HEK293 (cell line): ENCODE measurements at regions not wholly inside any gene's neighbourhood (a gene's known extent, or its start where the extent isn't known, plus 50 kb on each side); places are given as distances from the start of the nearest gene placed in this dataset.

Experiments
- CTCF ChIA-PET: fragments of 350-600 bp; formaldehyde crosslinking; extraction: SDS; loops from one replicate; lab custom pipeline; 2021; ENCODE audit warnings: antibody characterized with exemption; lab: Yijun Ruan, JAX
- POLR2A ChIA-PET: fragments of 300-600 bp; formaldehyde crosslinking; extraction: SDS; loops from one replicate; lab custom pipeline; 2020; ENCODE audit warnings: antibody characterized with exemption, inconsistent platforms; lab: Yijun Ruan, JAX
- H3K27ac ChIP-seq: fragments of 200-500 bp; sonication (Bioruptor generic); 2 replicates; pipeline ENCODE4 v1.5.1; 2014; ENCODE audit warnings: low read depth, low read length, control low read depth, inconsistent platforms; ENCODE audit errors: extremely low read depth
- H3K36me3 ChIP-seq, 2 experiments: fragments of 200-500 bp in 1 of 2; sonication (Bioruptor generic) in 1 of 2; 1 replicate in 1 of 2; 2 replicates in 1 of 2; pipeline ENCODE4 v1.5.1; 2014 to 2017; ENCODE audit warnings: inconsistent platforms in 2 of 2, low read length in 2 of 2; ENCODE audit not compliant: control insufficient read depth in 2 of 2, insufficient read depth in 1 of 2
- H3K4me1 ChIP-seq: fragments of 200-500 bp; sonication (Bioruptor generic); 2 replicates; pipeline ENCODE4 v1.5.1; 2014; ENCODE audit warnings: mild to moderate bottlenecking, low read length, inconsistent platforms; ENCODE audit not compliant: control insufficient read depth, insufficient read depth
- H3K4me3 ChIP-seq: 2 replicates; pipeline ENCODE4 v1.5.1; 2011; ENCODE audit warnings: low read depth, mild to moderate bottlenecking, control low read depth, low read length, moderate library complexity
- H3K9me3 ChIP-seq: fragments of 200-500 bp; sonication (Bioruptor generic); 2 replicates; pipeline ENCODE4 v1.5.1; 2014; ENCODE audit warnings: low read depth, low read length, inconsistent platforms; ENCODE audit not compliant: control insufficient read depth, insufficient read depth
- IKZF3 ChIP-seq: fragments of 450-650 bp; IDR thresholded peaks from 2 replicates; pipeline ENCODE4 v1.5.0; 2018; ENCODE audit warnings: missing biosample characterization, mild to moderate bottlenecking, missing genetic modification characterization, moderate library complexity
- KLF9 ChIP-seq: fragments of 450-650 bp; formaldehyde crosslinking; IDR thresholded peaks from 2 replicates; pipeline ENCODE4 v1.5.1; 2016; ENCODE audit warnings: missing biosample characterization, missing genetic modification characterization, low read depth
- OSR2 ChIP-seq: fragments of 450-650 bp; formaldehyde crosslinking; IDR thresholded peaks from 2 replicates; pipeline ENCODE4 v1.5.1; 2016; ENCODE audit warnings: missing biosample characterization, missing genetic modification characterization
- SETDB1 ChIP-seq: IDR thresholded peaks from one replicate; pipeline ENCODE4 v1.6.1; 2017; ENCODE audit warnings: mild to moderate bottlenecking, low read length, moderate library complexity, mixed read lengths; ENCODE audit not compliant: insufficient read length
- TCF7L2 ChIP-seq: IDR thresholded peaks from 2 replicates; pipeline ENCODE4 v1.6.1; 2011; ENCODE audit warnings: low read depth, mild to moderate bottlenecking, inconsistent platforms, low read length, moderate library complexity, borderline replicate concordance
- TRIM28 ChIP-seq: IDR thresholded peaks from 2 replicates; pipeline ENCODE4 v1.6.1; 2011; ENCODE audit warnings: low read length, control low read depth, borderline replicate concordance
- ZBTB1 ChIP-seq: fragments of 450-650 bp; formaldehyde crosslinking; IDR thresholded peaks from 2 replicates; pipeline ENCODE4 v1.5.1; 2016; ENCODE audit warnings: missing biosample characterization, missing genetic modification characterization
- ZIC2 ChIP-seq: fragments of 450-650 bp; formaldehyde crosslinking; IDR thresholded peaks from 2 replicates; pipeline ENCODE4 v1.5.1; 2016; ENCODE audit warnings: missing biosample characterization, missing genetic modification characterization
- ZNF114 ChIP-seq: fragments of 450-650 bp; formaldehyde crosslinking; IDR thresholded peaks from 2 replicates; pipeline ENCODE4 v1.5.0; 2017; ENCODE audit warnings: missing biosample characterization, missing genetic modification characterization
- ZNF138 ChIP-seq: fragments of 450-650 bp; formaldehyde crosslinking; IDR thresholded peaks from 2 replicates; pipeline ENCODE4 v1.5.1; 2016; ENCODE audit warnings: missing biosample characterization, missing genetic modification characterization, borderline replicate concordance
- ZNF146 ChIP-seq: fragments of 450-650 bp; formaldehyde crosslinking; IDR thresholded peaks from 2 replicates; pipeline ENCODE4 v1.5.1; 2016; ENCODE audit warnings: missing biosample characterization, missing genetic modification characterization
- ZNF157 ChIP-seq: fragments of 450-650 bp; formaldehyde crosslinking; IDR thresholded peaks from 2 replicates; pipeline ENCODE4 v1.5.1; 2016; ENCODE audit warnings: missing biosample characterization, missing genetic modification characterization
- ZNF2 ChIP-seq: fragments of 450-650 bp; formaldehyde crosslinking; IDR thresholded peaks from 2 replicates; pipeline ENCODE4 v1.5.1; 2016; ENCODE audit warnings: missing biosample characterization, missing genetic modification characterization
- ZNF202 ChIP-seq: fragments of 450-650 bp; formaldehyde crosslinking; IDR thresholded peaks from 2 replicates; pipeline ENCODE4 v1.5.1; 2016; ENCODE audit warnings: missing biosample characterization, missing genetic modification characterization, borderline replicate concordance
- ZNF223 ChIP-seq: fragments of 450-650 bp; formaldehyde crosslinking; IDR thresholded peaks from 2 replicates; pipeline ENCODE4 v1.5.1; 2016; ENCODE audit warnings: missing biosample characterization, missing genetic modification characterization
- ZNF302 ChIP-seq: fragments of 450-650 bp; formaldehyde crosslinking; IDR thresholded peaks from 2 replicates; pipeline ENCODE4 v1.5.1; 2016; ENCODE audit warnings: missing biosample characterization, missing genetic modification characterization, low read depth
- ZNF391 ChIP-seq: fragments of 450-650 bp; formaldehyde crosslinking; IDR thresholded peaks from 2 replicates; pipeline ENCODE4 v1.5.1; 2016; ENCODE audit warnings: low read depth, missing biosample characterization, missing genetic modification characterization, borderline replicate concordance
- ZNF473 ChIP-seq: fragments of 450-650 bp; formaldehyde crosslinking; IDR thresholded peaks from 2 replicates; pipeline ENCODE4 v1.5.1; 2017; ENCODE audit warnings: missing biosample characterization, missing genetic modification characterization
- ZNF521 ChIP-seq: fragments of 450-650 bp; formaldehyde crosslinking; IDR thresholded peaks from 2 replicates; pipeline ENCODE4 v1.5.1; 2017; ENCODE audit warnings: missing biosample characterization, mild to moderate bottlenecking, missing genetic modification characterization
- ZNF701 ChIP-seq: fragments of 450-650 bp; formaldehyde crosslinking; IDR thresholded peaks from 2 replicates; pipeline ENCODE4 v1.5.1; 2016; ENCODE audit warnings: missing biosample characterization, missing genetic modification characterization
- ZNF776 ChIP-seq: fragments of 450-650 bp; formaldehyde crosslinking; IDR thresholded peaks from 2 replicates; pipeline ENCODE4 v1.5.0; 2017; ENCODE audit warnings: missing biosample characterization, missing genetic modification characterization, borderline replicate concordance
- ZNF792 ChIP-seq: fragments of 450-650 bp; formaldehyde crosslinking; IDR thresholded peaks from 2 replicates; pipeline ENCODE4 v1.5.1; 2016; ENCODE audit warnings: missing biosample characterization, missing genetic modification characterization
- ZSCAN16 ChIP-seq: fragments of 450-650 bp; formaldehyde crosslinking; IDR thresholded peaks from 2 replicates; pipeline ENCODE4 v1.5.1; 2016; ENCODE audit warnings: missing biosample characterization, missing genetic modification characterization
- TF ChIP-seq, protein P1 (sequence below): fragments of 450-650 bp; formaldehyde crosslinking; IDR thresholded peaks from 2 replicates; pipeline ENCODE4 v1.5.1; 2016; ENCODE audit warnings: missing biosample characterization, missing genetic modification characterization
- TF ChIP-seq, protein P2 (sequence below): fragments of 450-650 bp; IDR thresholded peaks from 2 replicates; pipeline ENCODE4 v1.5.1; 2018; ENCODE audit warnings: missing biosample characterization, missing genetic modification characterization

DNA sequence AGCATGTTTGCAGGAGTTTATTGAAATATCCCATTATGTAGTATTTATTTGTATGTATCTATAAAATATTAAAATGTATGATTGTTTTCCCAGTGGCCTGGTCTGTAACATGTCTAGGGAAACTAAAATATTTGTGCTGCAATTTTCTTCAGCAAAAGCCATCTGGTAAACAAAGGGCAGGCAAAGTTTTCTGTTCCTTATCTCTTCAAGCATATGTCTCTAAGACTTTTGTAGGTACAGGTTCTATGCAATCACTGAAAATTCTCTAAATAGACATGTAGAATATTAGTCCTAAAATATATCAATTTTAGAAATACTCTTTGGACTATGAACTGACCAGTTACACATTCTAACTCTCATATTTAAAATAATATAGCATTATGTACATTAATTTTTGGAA, 585.8 kb upstream of the RGS18 start:
- Histone ChIP-seq H3K9me3 (no peaks in the 10 kb centered on the region), H3K4me1 (no peaks in the 10 kb centered on the region), H3K36me3 (no peaks in the 10 kb centered on the region), H3K4me3 (no peak overlapping the region), H3K27ac (no peak overlapping the region)
- ChIA-PET CTCF (no interaction called here), POLR2A (no interaction called here)
- no peak for TF ChIP-seq ZBTB1 (tag by site-specific recombination)
- no peak for TF ChIP-seq ZNF157 (tag by site-specific recombination)
- no peak for TF ChIP-seq ZNF776 (tag by site-specific recombination)
- no peak for TF ChIP-seq ZNF2 (tag by site-specific recombination)
- TF ChIP-seq IKZF3, result no peak
- TF ChIP-seq ZNF701 (tag by site-specific recombination), result no peak
- TF ChIP-seq ZSCAN16 (tag by site-specific recombination), result no peak

DNA sequence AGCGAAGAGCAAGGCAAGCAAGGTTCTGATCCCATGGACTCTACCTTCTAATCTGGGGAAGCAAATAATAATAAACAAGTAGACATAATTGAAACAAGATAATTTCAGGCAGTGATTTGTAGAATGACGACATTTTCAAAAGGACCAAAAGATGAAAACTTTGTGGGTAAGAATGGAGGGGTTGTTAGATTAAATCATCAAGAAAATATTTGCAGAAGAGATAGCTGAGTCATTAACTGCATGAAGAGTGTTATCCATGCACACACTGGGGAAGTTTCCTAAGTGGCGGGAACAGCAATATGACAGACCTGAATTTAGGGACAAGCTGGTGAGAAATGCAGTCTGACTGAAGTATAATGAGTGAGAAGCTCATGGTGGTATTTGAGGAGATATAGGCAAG, 583.1 kb upstream of the RGS18 start:
- POLR2A ChIA-PET, result no interaction called here
- no peaks in the 10 kb centered on the region for H3K4me1 ChIP-seq
- TF ChIP-seq, protein P1, sequence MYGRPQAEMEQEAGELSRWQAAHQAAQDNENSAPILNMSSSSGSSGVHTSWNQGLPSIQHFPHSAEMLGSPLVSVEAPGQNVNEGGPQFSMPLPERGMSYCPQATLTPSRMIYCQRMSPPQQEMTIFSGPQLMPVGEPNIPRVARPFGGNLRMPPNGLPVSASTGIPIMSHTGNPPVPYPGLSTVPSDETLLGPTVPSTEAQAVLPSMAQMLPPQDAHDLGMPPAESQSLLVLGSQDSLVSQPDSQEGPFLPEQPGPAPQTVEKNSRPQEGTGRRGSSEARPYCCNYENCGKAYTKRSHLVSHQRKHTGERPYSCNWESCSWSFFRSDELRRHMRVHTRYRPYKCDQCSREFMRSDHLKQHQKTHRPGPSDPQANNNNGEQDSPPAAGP (tag by site-specific recombination), result no peak
- TF ChIP-seq TCF7L2 (peak; percentile 60; the same call in 1 of the 2 replicates), SETDB1 (peak; percentile 34), ZNF138 (no peak)
- CTCF ChIA-PET, result no interaction called here
- no peak overlapping the region for H3K4me3 ChIP-seq
- no peak overlapping the region for H3K27ac ChIP-seq
- no peaks in the 10 kb centered on the region for H3K36me3 ChIP-seq
- H3K9me3 ChIP-seq, result no peaks in the 10 kb centered on the region

DNA sequence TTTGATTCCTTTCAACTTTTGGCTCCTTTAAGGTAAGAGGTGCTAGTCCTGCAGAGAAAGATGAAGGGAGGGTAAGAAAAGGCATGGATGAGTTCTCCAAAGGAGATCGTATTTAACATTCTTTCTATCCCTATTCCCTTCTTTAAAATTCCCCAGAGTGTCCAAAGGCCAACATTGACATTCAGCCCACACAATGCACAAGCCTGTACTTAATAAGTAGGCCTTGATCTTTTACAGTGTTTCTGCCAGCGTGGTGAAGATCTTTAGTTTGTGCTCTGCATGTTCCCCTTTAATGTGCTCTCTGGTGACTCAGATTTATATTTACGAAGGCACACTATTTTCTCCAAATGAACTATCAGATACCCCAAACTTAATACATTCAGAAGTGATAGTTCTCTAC, 582.5 kb upstream of the RGS18 start:
- Histone ChIP-seq H3K9me3 (no peaks in the 10 kb centered on the region), H3K4me3 (no peak overlapping the region), H3K27ac (no peak overlapping the region), H3K4me1 (no peaks in the 10 kb centered on the region), H3K36me3 (no peaks in the 10 kb centered on the region)
- TF ChIP-seq, protein P2, sequence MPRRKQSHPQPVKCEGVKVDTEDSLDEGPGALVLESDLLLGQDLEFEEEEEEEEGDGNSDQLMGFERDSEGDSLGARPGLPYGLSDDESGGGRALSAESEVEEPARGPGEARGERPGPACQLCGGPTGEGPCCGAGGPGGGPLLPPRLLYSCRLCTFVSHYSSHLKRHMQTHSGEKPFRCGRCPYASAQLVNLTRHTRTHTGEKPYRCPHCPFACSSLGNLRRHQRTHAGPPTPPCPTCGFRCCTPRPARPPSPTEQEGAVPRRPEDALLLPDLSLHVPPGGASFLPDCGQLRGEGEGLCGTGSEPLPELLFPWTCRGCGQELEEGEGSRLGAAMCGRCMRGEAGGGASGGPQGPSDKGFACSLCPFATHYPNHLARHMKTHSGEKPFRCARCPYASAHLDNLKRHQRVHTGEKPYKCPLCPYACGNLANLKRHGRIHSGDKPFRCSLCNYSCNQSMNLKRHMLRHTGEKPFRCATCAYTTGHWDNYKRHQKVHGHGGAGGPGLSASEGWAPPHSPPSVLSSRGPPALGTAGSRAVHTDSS (tag by site-specific recombination), result no peak
- TF ChIP-seq ZNF146, result no peak
- no peak for TF ChIP-seq OSR2 (tag by site-specific recombination)
- TF ChIP-seq ZNF2 (tag by site-specific recombination), result no peak
- no peak for TF ChIP-seq KLF9
- no peak for TF ChIP-seq TRIM28
- no peak for TF ChIP-seq ZIC2 (tag by site-specific recombination)
- TF ChIP-seq ZNF792, result no peak
- no peak for TF ChIP-seq ZNF302 (tag by site-specific recombination)
- TF ChIP-seq ZNF114 (tag by site-specific recombination), result no peak
- TF ChIP-seq ZNF391, result no peak
- no peak for TF ChIP-seq ZNF521 (tag by site-specific recombination)
- TF ChIP-seq ZNF473 (tag by site-specific recombination), result no peak
- TF ChIP-seq ZNF202 (tag by site-specific recombination), result no peak
- TF ChIP-seq ZNF223, result no peak
- no peak for TF ChIP-seq ZNF701 (tag by site-specific recombination)
- POLR2A ChIA-PET, result no interaction called here
- CTCF ChIA-PET, result no interaction called here
